ENCODE measurements at regions not wholly inside any gene's neighbourhood (a gene's known extent, or its start where the extent isn't known, plus 50 kb on each side); places are given as distances from the start of the nearest gene placed in this dataset.

DNA sequence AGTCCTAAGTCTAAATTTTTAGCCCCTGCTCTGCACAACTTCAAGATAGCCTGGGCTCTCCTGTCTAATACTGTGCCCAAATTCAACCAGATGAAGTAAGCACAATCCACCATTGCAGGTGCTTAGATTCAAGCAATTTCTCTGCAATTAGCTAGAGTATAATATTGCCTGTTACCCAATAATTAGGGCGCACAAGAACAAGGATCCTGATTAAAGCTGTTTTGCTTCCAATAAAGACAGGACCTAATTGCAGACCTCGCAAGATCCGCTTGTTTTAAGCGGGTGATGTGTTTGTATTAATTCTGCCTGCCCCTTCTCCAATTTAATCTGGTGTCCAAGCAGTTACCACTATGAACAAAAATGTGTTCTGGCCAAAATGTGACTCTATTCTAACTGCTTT lies 1268.9 kb upstream of the TMEM132C start:
- Histone ChIP-seq H3K56ac (ENCODE audit: insufficient read length, low read depth, low read length) (no peak overlapping the region), H4K91ac (ENCODE audit: insufficient read length, low read depth, low read length) (no peak overlapping the region), H4K20me1 (ENCODE audit: control insufficient read depth, insufficient read depth, insufficient read length) (no peaks in the 10 kb centered on the region), H2BK20ac (ENCODE audit: low read depth, low read length, poor library complexity, severe bottlenecking) (no peak overlapping the region), H2BK5ac (ENCODE audit: insufficient read length, low read length) (no peak overlapping the region), H3K79me2 (ENCODE audit: insufficient read depth, low read length) (no peaks in the 10 kb centered on the region), H3T11ph (ENCODE audit: low read length) (no peak overlapping the region), H2AFZ (ENCODE audit: low read length) (no peak overlapping the region), H2AK5ac (ENCODE audit: insufficient read length, low read length) (no peak overlapping the region), H4K8ac (replicated peaks; ENCODE audit: insufficient read length, low read depth, low read length) (no peak overlapping the region), H3K27ac (ENCODE audit: insufficient read length, low read depth, low read length) (no peak overlapping the region), H3K9ac (ENCODE audit: extremely low read depth, insufficient read length, low read length) (no peak overlapping the region), H3K23me2 (ENCODE audit: insufficient read length, low read depth, low read length, poor library complexity, severe bottlenecking) (no peaks in the 10 kb centered on the region), H3K4ac (ENCODE audit: low read depth, low read length) (no peak overlapping the region), H3K14ac (ENCODE audit: insufficient read depth, low read length) (no peak overlapping the region), H3K79me1 (ENCODE audit: insufficient read depth, low read depth, low read length, poor library complexity, severe bottlenecking) (no peaks in the 10 kb centered on the region), H4K5ac (ENCODE audit: insufficient read length, low read depth, low read length) (no peak overlapping the region), H2BK15ac (ENCODE audit: low read depth, low read length) (no peak overlapping the region), H3K23ac (ENCODE audit: insufficient read length, low read depth, low read length) (no peak overlapping the region), H3K4me1 (ENCODE audit: insufficient read depth, low read length) (no peaks in the 10 kb centered on the region), H3K27me3 (ENCODE audit: insufficient read depth, low read length) (no peaks in the 10 kb centered on the region), H3K18ac (ENCODE audit: insufficient read length, low read depth, low read length) (no peak overlapping the region), H2BK12ac (ENCODE audit: insufficient read length, low read depth, low read length) (no peak overlapping the region), H3K9me3 (ENCODE audit: control insufficient read depth, low read depth, low read length) (no peaks in the 10 kb centered on the region), H2BK120ac (ENCODE audit: low read depth, low read length, poor library complexity, severe bottlenecking) (no peak overlapping the region), H3K4me2 (ENCODE audit: insufficient read depth, insufficient read length, low read length) (no peak overlapping the region)
- WGBS (ENCODE audit: extremely low coverage, insufficient read length, low lambda C conversion rate), result no CpG with 5 or more reads among the region's 4 CpGs
- H3K27ac Mint-ChIP-seq, result no peak overlapping the region
- peaks cover 0 to 3% of the 10 kb centered on the region in 2 experiments; a peak in 1 of 4 replicates for H3K4me1 Mint-ChIP-seq
- TF ChIP-seq, protein P1, sequence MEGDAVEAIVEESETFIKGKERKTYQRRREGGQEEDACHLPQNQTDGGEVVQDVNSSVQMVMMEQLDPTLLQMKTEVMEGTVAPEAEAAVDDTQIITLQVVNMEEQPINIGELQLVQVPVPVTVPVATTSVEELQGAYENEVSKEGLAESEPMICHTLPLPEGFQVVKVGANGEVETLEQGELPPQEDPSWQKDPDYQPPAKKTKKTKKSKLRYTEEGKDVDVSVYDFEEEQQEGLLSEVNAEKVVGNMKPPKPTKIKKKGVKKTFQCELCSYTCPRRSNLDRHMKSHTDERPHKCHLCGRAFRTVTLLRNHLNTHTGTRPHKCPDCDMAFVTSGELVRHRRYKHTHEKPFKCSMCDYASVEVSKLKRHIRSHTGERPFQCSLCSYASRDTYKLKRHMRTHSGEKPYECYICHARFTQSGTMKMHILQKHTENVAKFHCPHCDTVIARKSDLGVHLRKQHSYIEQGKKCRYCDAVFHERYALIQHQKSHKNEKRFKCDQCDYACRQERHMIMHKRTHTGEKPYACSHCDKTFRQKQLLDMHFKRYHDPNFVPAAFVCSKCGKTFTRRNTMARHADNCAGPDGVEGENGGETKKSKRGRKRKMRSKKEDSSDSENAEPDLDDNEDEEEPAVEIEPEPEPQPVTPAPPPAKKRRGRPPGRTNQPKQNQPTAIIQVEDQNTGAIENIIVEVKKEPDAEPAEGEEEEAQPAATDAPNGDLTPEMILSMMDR (conservative IDR thresholded peaks at IDR 0.05), result no peak
- H3K27me3 Mint-ChIP-seq (ENCODE audit: low read depth), result no peaks in the 10 kb centered on the region; the same call in 1 of the 2 replicates
- 0 out of 5 replicates have a peak, but pooled peaks cover 0 to 4% of the 10 kb centered on the region in 2 experiments for H3K9me3 Mint-ChIP-seq
- H3K4me3 Mint-ChIP-seq, result no peak overlapping the region
- no peaks in the 10 kb centered on the region; a peak in 1 of 7 replicates for H3K36me3 Mint-ChIP-seq (ENCODE audit: insufficient read depth in 1 of 3, low read depth in 3 of 3)
- no peak for DNase-seq

Data from H9 (cell line).